DOHH2 (cell line): ENCODE measurements at regions not wholly inside any gene's neighbourhood (a gene's known extent, or its start where the extent isn't known, plus 50 kb on each side); places are given as distances from the start of the nearest gene placed in this dataset.

ENCODE experiments used
- CTCF ChIP-seq: fragments of 200-600 bp; sonication (generic); IDR thresholded peaks from one replicate; pipeline ENCODE4 v1.5.1; 2014; ENCODE audit warnings: antibody characterized with exemption, mild to moderate bottlenecking, low read depth, low read length; ENCODE audit not compliant: poor library complexity, severe bottlenecking
- EZH2phosphoT487 ChIP-seq: fragments of 200-600 bp; sonication (generic); IDR thresholded peaks from 2 replicates; pipeline ENCODE4 v1.6.1; 2017; ENCODE audit warnings: borderline replicate concordance, mild to moderate bottlenecking, antibody characterized with exemption, low read length, moderate library complexity, mixed read lengths

- TF ChIP-seq CTCF (no peak), EZH2phosphoT487 (no peak)
Measured at GRCh38 chr10:108362296-108362695, 1197.8 kb upstream of the SORCS1 start.
